Lower lobe of right lung (tissue), 2 donors: ENCODE measurements at regions not wholly inside any gene's neighbourhood (a gene's known extent, or its start where the extent isn't known, plus 50 kb on each side); places are given as distances from the start of the nearest gene placed in this dataset.

Experiments used
- ATAC-seq, 2 donors: fragments of 200-7000 bp; cut with Tn5 transposase; one replicate each; pipeline ENCODE4 v1.9.1; 2020 to 2022; ENCODE audit warnings: mild to moderate bottlenecking in 2 of 2, moderate library complexity in 2 of 2
- DNase-seq: peaks from one replicate; pipeline ENCODE4 v3.0.0-alpha.2; 2020
- H3K27ac ChIP-seq: fragments of 200-600 bp; one replicate; pipeline ENCODE4 v1.8.0; 2022
- H3K27me3 ChIP-seq: fragments of 200-600 bp; one replicate; pipeline ENCODE4 v1.8.0; 2022; ENCODE audit warnings: low read depth
- H3K36me3 ChIP-seq: fragments of 200-600 bp; one replicate; pipeline ENCODE4 v1.8.0; 2022; ENCODE audit warnings: mild to moderate bottlenecking
- H3K4me1 ChIP-seq: fragments of 200-600 bp; one replicate; pipeline ENCODE4 v1.8.0; 2022
- H3K4me3 ChIP-seq: fragments of 200-600 bp; one replicate; pipeline ENCODE4 v1.8.0; 2022; ENCODE audit warnings: mild to moderate bottlenecking
- H3K9me3 ChIP-seq: fragments of 200-600 bp; one replicate; pipeline ENCODE4 v1.8.0; 2022
- CTCF ChIP-seq: fragments of 200-600 bp; IDR thresholded peaks from one replicate; pipeline ENCODE4 v1.8.0; 2022; ENCODE audit warnings: antibody characterized with exemption, mild to moderate bottlenecking
- intact Hi-C: fragments of 100-400 bp; cut with DNase I; formaldehyde crosslinking; loops from one replicate; pipeline ENCODE4 v1.11.0; 2022
- donor health status: DM: no; HTN: yes; CAD: no; lungs with severe emphysema.

- TF ChIP-seq CTCF: no peak
- Histone ChIP-seq H3K9me3 (no peaks in the 10 kb centered on the region), H3K27ac (no peak overlapping the region), H3K27me3 (no peaks in the 10 kb centered on the region), H3K36me3 (no peaks in the 10 kb centered on the region), H3K4me1 (no peaks in the 10 kb centered on the region), H3K4me3 (no peak overlapping the region)
- ATAC-seq (no peak), DNase-seq (no peak)
- intact Hi-C loops: no loop called here
Observed at GRCh38 chr13:71977028-71977427, 110.0 kb upstream of the DACH1 start.

GRCh38 chr13:71967990-71968389 is 101.0 kb upstream of the DACH1 start:
- no peak overlapping the region for H3K27ac ChIP-seq
- DNase-seq (no peak), ATAC-seq (no peak)
- no peaks in the 10 kb centered on the region for H3K36me3 ChIP-seq
- intact Hi-C loops: no loop called here
- H3K4me3 ChIP-seq: no peak overlapping the region
- TF ChIP-seq CTCF: no peak
- H3K27me3 ChIP-seq: no peaks in the 10 kb centered on the region
- H3K9me3 ChIP-seq: no peaks in the 10 kb centered on the region
- no peaks in the 10 kb centered on the region for H3K4me1 ChIP-seq

- Histone ChIP-seq H3K4me3 (no peak overlapping the region), H3K4me1 (no peaks in the 10 kb centered on the region), H3K36me3 (no peaks in the 10 kb centered on the region), H3K27ac (no peak overlapping the region), H3K27me3 (no peaks in the 10 kb centered on the region), H3K9me3 (no peaks in the 10 kb centered on the region)
- DNase-seq (no peak), ATAC-seq (no peak)
- intact Hi-C loops: no loop called here
- TF ChIP-seq CTCF: no peak
Observed at GRCh38 chr13:71964491-71965100, 97.6 kb upstream of the DACH1 start.

- Histone ChIP-seq H3K4me3 (no peak overlapping the region), H3K27me3 (no peaks in the 10 kb centered on the region), H3K27ac (no peak overlapping the region), H3K36me3 (no peaks in the 10 kb centered on the region), H3K9me3 (no peaks in the 10 kb centered on the region), H3K4me1 (no peaks in the 10 kb centered on the region)
- ATAC-seq: no peak
- intact Hi-C loops: no loop called here
- TF ChIP-seq CTCF: no peak
- DNase-seq: no peak
Observed at GRCh38 chr13:71962735-71963134, 95.7 kb upstream of the DACH1 start.

- DNase-seq (no peak), ATAC-seq (no peak)
- no peaks in the 10 kb centered on the region for H3K27me3 ChIP-seq
- H3K9me3 ChIP-seq: no peaks in the 10 kb centered on the region
- no peak overlapping the region for H3K4me3 ChIP-seq
- intact Hi-C loops: no loop called here
- no peak for TF ChIP-seq CTCF
- H3K4me1 ChIP-seq: no peaks in the 10 kb centered on the region
- H3K27ac ChIP-seq: no peak overlapping the region
- H3K36me3 ChIP-seq: no peaks in the 10 kb centered on the region
Observed at GRCh38 chr13:71962126-71962525, 95.1 kb upstream of the DACH1 start.

GRCh38 chr13:71949441-71949840 is 82.4 kb upstream of the DACH1 start:
- Histone ChIP-seq H3K27ac (no peak overlapping the region), H3K9me3 (no peaks in the 10 kb centered on the region), H3K4me3 (no peak overlapping the region), H3K4me1 (no peaks in the 10 kb centered on the region), H3K27me3 (no peaks in the 10 kb centered on the region), H3K36me3 (no peaks in the 10 kb centered on the region)
- no peak for DNase-seq
- intact Hi-C loops: no loop called here
- ATAC-seq: no peak
- TF ChIP-seq CTCF: no peak
